Activated naive CD4-positive, alpha-beta T cell treated with anti-CD3 and anti-CD28 coated beads, Interleukin-2, amount 50 U/mL, for 24 hours (primary cell): ENCODE measurements at regions not wholly inside any gene's neighbourhood (a gene's known extent, or its start where the extent isn't known, plus 50 kb on each side); places are given as distances from the start of the nearest gene placed in this dataset.

Experiments
- H3K27ac Mint-ChIP-seq: one replicate; pipeline ENCODE4 v1.8.0; 2021; ENCODE audit warnings: mild to moderate bottlenecking, mixed read lengths
- H3K27me3 Mint-ChIP-seq: one replicate; pipeline ENCODE4 v1.8.0; 2021; ENCODE audit warnings: mixed read lengths
- H3K36me3 Mint-ChIP-seq: one replicate; pipeline ENCODE4 v1.8.0; 2021; ENCODE audit warnings: mixed read lengths
- H3K4me1 Mint-ChIP-seq: one replicate; pipeline ENCODE4 v1.8.0; 2021; ENCODE audit warnings: mixed read lengths
- H3K4me3 Mint-ChIP-seq: one replicate; pipeline ENCODE4 v1.8.0; 2021; ENCODE audit warnings: mild to moderate bottlenecking, mixed read lengths
- H3K9me3 Mint-ChIP-seq: one replicate; pipeline ENCODE4 v1.8.0; 2021; ENCODE audit warnings: mixed read lengths

DNA sequence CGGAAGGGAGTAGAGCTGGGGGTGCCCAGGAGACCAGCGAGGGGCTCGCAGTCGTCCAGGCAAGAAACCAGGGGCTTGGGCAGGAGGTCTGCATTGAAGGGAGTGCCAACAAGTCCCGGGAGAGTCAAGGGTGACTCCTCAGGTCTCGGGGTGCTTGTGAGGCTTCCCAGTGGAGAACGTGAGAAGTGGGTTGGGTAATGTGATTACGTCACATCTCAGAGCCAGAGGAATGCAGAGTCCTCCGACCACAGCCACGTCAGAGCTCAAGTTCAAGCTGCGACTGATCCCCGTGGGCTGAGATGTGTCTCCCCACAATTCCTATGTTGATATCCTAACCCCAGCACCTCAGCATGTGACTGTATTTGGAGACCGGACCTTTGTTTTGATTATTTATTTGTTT lies 89.7 kb upstream of the SHANK2 start:
- H3K27ac Mint-ChIP-seq = no peak overlapping the region
- no peaks in the 10 kb centered on the region for H3K9me3 Mint-ChIP-seq
- H3K27me3 Mint-ChIP-seq = peaks cover 2% of the 10 kb centered on the region
- H3K36me3 Mint-ChIP-seq = no peaks in the 10 kb centered on the region
- no peaks in the 10 kb centered on the region for H3K4me1 Mint-ChIP-seq
- H3K4me3 Mint-ChIP-seq = no peak overlapping the region

- Mint-ChIP-seq H3K4me3 (no peak overlapping the region), H3K36me3 (no peaks in the 10 kb centered on the region), H3K27ac (no peak overlapping the region), H3K27me3 (peaks cover 2% of the 10 kb centered on the region), H3K4me1 (no peaks in the 10 kb centered on the region), H3K9me3 (no peaks in the 10 kb centered on the region)
These were observed 89.2 kb upstream of the SHANK2 start for GRCh38 chr11:71341596-71341995.

DNA sequence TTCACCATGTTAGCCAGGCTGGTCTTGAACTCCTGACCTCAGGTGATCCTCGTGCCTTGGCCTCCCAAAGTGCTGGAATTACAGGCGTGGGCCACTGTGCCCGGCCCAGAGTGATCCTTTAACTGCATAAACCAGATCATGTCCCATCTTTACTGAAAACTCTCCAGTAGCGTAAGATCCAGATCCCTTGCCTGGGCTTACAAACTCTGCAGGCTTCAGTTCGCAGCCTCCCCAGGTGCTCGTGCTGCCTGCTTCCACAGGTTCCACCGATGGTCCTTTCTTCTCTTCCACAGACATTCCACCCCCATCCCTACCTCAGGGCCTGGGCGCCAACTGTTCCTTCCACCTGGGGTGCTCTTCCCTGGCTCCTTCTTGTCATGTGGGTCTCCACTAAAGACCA lies 88.8 kb upstream of the SHANK2 start:
- Mint-ChIP-seq H3K27me3 (peaks cover 2% of the 10 kb centered on the region), H3K36me3 (no peaks in the 10 kb centered on the region), H3K9me3 (no peaks in the 10 kb centered on the region), H3K27ac (no peak overlapping the region), H3K4me3 (no peak overlapping the region), H3K4me1 (no peaks in the 10 kb centered on the region)

- no peak overlapping the region for H3K27ac Mint-ChIP-seq
- H3K36me3 Mint-ChIP-seq = no peaks in the 10 kb centered on the region
These were observed 87.8 kb upstream of the SHANK2 start for GRCh38 chr11:71340086-71340606.

DNA sequence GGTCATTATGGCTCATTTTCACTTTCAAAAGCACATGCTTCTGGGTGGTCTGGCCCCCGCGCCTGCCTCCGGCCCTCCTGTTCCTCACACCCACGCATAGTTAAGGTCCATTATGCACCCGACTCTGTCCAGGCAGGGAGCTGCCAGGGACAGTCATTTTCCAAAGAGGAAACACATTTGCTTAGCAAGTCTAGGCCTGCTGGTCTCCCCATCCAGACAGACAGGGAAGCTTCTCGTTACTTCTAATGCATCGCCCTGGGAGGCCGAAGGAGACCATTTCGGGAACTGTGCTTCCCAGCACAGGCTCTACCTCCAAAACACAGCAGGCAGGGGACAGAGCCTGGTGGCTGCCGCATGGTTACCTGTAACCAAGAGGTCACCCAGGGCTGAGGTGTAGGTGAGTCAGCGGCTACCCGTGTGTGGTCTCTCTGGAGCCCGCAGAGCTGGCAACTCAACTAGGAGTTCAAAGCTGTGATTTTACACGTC lies 87.1 kb upstream of the SHANK2 start:
- H3K4me1 Mint-ChIP-seq = no peaks in the 10 kb centered on the region
- no peak overlapping the region for H3K27ac Mint-ChIP-seq
- peaks cover 2% of the 10 kb centered on the region for H3K27me3 Mint-ChIP-seq
- H3K36me3 Mint-ChIP-seq = no peaks in the 10 kb centered on the region
- no peak overlapping the region for H3K4me3 Mint-ChIP-seq
- no peaks in the 10 kb centered on the region for H3K9me3 Mint-ChIP-seq

More at GRCh38 chr11:71340086-71340606, 87.8 kb upstream of the SHANK2 start:
- no peaks in the 10 kb centered on the region for H3K9me3 Mint-ChIP-seq
- H3K4me1 Mint-ChIP-seq = no peaks in the 10 kb centered on the region
- H3K4me3 Mint-ChIP-seq = no peak overlapping the region
- peaks cover 2% of the 10 kb centered on the region for H3K27me3 Mint-ChIP-seq

DNA sequence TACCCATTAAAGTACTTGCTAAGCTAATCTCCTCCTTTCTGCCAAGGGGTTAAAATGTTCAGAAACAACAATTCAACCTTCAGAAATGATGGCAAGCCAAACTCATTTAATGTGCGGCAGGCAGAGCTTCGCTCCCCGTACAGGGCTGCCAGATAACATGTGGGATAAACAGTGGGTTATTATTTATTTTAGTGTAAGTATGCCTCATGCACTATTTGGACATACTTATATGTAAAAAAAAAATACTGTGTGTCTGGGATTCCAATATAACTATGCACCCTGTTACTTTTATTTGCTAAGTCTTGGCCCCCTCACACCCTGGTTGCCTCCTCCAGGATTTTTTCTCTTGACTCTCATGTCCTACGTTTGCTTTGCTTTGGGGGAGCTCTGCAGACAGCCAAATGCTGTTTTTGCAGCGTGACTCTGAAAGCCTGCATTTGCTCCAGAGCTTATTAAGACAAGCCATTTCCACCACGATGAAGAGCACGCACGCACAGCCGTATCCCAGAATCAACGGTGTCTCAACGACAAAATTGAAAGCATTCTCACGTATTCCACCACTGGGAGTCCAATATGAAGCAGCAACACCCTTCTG lies 86.5 kb upstream of the SHANK2 start:
- Mint-ChIP-seq H3K27ac (no peak overlapping the region), H3K9me3 (no peaks in the 10 kb centered on the region), H3K4me1 (no peaks in the 10 kb centered on the region), H3K4me3 (no peak overlapping the region), H3K36me3 (no peaks in the 10 kb centered on the region), H3K27me3 (peaks cover 2% of the 10 kb centered on the region)

- H3K36me3 Mint-ChIP-seq = no peaks in the 10 kb centered on the region
- no peaks in the 10 kb centered on the region for H3K9me3 Mint-ChIP-seq
- H3K4me1 Mint-ChIP-seq = no peaks in the 10 kb centered on the region
- peaks cover 2% of the 10 kb centered on the region for H3K27me3 Mint-ChIP-seq
- H3K27ac Mint-ChIP-seq = no peak overlapping the region
- H3K4me3 Mint-ChIP-seq = no peak overlapping the region
These were observed 84.8 kb upstream of the SHANK2 start for GRCh38 chr11:71336996-71337754.

- Mint-ChIP-seq H3K27ac (no peak overlapping the region), H3K9me3 (no peaks in the 10 kb centered on the region), H3K27me3 (peaks cover 2% of the 10 kb centered on the region), H3K4me1 (no peaks in the 10 kb centered on the region), H3K4me3 (no peak overlapping the region), H3K36me3 (no peaks in the 10 kb centered on the region)
These were observed 84.0 kb upstream of the SHANK2 start for GRCh38 chr11:71336176-71336995.

GRCh38 chr11:71335371-71335770 lies 83.0 kb upstream of the SHANK2 start:
- Mint-ChIP-seq H3K9me3 (no peaks in the 10 kb centered on the region), H3K27ac (no peak overlapping the region)

DNA sequence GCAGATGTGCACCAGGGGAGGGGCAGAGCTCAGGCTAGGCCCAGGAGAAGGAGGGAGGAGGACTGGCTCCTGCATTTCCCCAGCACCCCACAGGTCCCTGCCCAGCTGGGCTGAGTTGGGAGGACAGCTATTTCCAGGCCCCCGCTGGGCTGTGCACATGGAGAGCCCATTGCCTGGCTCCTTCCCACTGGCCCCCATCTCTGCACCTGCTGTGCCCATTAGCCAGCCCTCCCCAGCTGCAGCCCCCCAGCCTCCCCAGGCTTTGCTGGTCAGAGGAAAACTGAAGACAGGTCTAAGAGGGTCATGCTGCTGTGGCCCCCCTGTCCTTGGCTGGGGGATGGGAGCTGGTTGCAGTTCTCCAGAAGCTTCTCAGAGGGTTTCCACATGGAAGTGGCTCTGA lies 81.8 kb upstream of the SHANK2 start:
- Mint-ChIP-seq H3K9me3 (no peaks in the 10 kb centered on the region), H3K27ac (no peak overlapping the region), H3K27me3 (no peaks in the 10 kb centered on the region), H3K4me3 (no peak overlapping the region), H3K4me1 (no peaks in the 10 kb centered on the region), H3K36me3 (no peaks in the 10 kb centered on the region)

More at GRCh38 chr11:71335371-71335770, 83.0 kb upstream of the SHANK2 start:
- no peaks in the 10 kb centered on the region for H3K36me3 Mint-ChIP-seq
- H3K27me3 Mint-ChIP-seq = no peaks in the 10 kb centered on the region
- no peak overlapping the region for H3K4me3 Mint-ChIP-seq
- H3K4me1 Mint-ChIP-seq = no peaks in the 10 kb centered on the region

- H3K4me1 Mint-ChIP-seq = no peaks in the 10 kb centered on the region
- H3K27ac Mint-ChIP-seq = no peak overlapping the region
- H3K27me3 Mint-ChIP-seq = no peaks in the 10 kb centered on the region
- no peak overlapping the region for H3K4me3 Mint-ChIP-seq
- H3K9me3 Mint-ChIP-seq = no peaks in the 10 kb centered on the region
- H3K36me3 Mint-ChIP-seq = no peaks in the 10 kb centered on the region
These were observed 81.1 kb upstream of the SHANK2 start for GRCh38 chr11:71333473-71333872.

- H3K9me3 Mint-ChIP-seq = no peaks in the 10 kb centered on the region
- no peak overlapping the region for H3K27ac Mint-ChIP-seq
These were observed 80.1 kb upstream of the SHANK2 start for GRCh38 chr11:71332447-71332846.

DNA sequence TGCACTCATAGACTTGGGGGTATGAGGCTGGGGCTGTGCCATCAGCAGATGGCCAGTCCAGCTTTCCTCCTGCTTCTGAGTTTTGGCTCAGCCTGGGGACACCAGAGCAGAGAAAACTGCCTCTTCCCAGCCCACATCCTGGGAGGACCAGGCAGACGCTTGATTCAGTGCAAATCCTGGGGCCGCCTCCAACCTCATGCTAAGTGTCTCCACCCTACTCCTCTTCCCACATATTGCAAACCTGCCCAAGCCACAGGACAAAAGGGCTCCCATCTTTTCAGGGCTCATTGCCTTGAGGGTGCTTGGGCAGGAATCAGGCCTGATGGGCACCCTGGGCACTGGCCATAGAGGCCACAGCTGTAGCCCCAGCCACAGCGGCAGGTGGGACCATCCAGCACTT lies 79.7 kb upstream of the SHANK2 start:
- Mint-ChIP-seq H3K27ac (no peak overlapping the region), H3K4me3 (no peak overlapping the region), H3K9me3 (no peaks in the 10 kb centered on the region), H3K4me1 (no peaks in the 10 kb centered on the region), H3K27me3 (no peaks in the 10 kb centered on the region), H3K36me3 (no peaks in the 10 kb centered on the region)

More at GRCh38 chr11:71332447-71332846, 80.1 kb upstream of the SHANK2 start:
- Mint-ChIP-seq H3K4me1 (no peaks in the 10 kb centered on the region), H3K36me3 (no peaks in the 10 kb centered on the region), H3K4me3 (no peak overlapping the region), H3K27me3 (no peaks in the 10 kb centered on the region)

GRCh38 chr11:71331631-71332030 lies 79.3 kb upstream of the SHANK2 start:
- Mint-ChIP-seq H3K36me3 (no peaks in the 10 kb centered on the region), H3K27ac (no peak overlapping the region), H3K4me3 (no peak overlapping the region), H3K27me3 (no peaks in the 10 kb centered on the region), H3K9me3 (no peaks in the 10 kb centered on the region), H3K4me1 (no peaks in the 10 kb centered on the region)

GRCh38 chr11:71330996-71331395 lies 78.6 kb upstream of the SHANK2 start:
- no peak overlapping the region for H3K27ac Mint-ChIP-seq
- no peaks in the 10 kb centered on the region for H3K9me3 Mint-ChIP-seq
- no peaks in the 10 kb centered on the region for H3K27me3 Mint-ChIP-seq
- no peaks in the 10 kb centered on the region for H3K4me1 Mint-ChIP-seq
- no peaks in the 10 kb centered on the region for H3K36me3 Mint-ChIP-seq
- H3K4me3 Mint-ChIP-seq = no peak overlapping the region

GRCh38 chr11:71330349-71330748 lies 78.0 kb upstream of the SHANK2 start:
- no peaks in the 10 kb centered on the region for H3K9me3 Mint-ChIP-seq

More at GRCh38 chr11:71330349-71330748, 78.0 kb upstream of the SHANK2 start:
- no peak overlapping the region for H3K4me3 Mint-ChIP-seq
- no peaks in the 10 kb centered on the region for H3K27me3 Mint-ChIP-seq
- no peak overlapping the region for H3K27ac Mint-ChIP-seq
- no peaks in the 10 kb centered on the region for H3K36me3 Mint-ChIP-seq
- no peaks in the 10 kb centered on the region for H3K4me1 Mint-ChIP-seq
